ENCODE measurements at regions not wholly inside any gene's neighbourhood (a gene's known extent, or its start where the extent isn't known, plus 50 kb on each side); places are given as distances from the start of the nearest gene placed in this dataset.
"Not testable (repeated sequence)": the region's sequence is repeated elsewhere in the genome, so short reads cannot be mapped to it uniquely, and the experiment has no call there.

GRCh38 chr5:25444697-25445096, 799.9 kb upstream of the CDH10 start:
- no peaks in the 10 kb centered on the region for H3K27me3 ChIP-seq (ENCODE audit: insufficient read depth, low read length, poor library complexity, severe bottlenecking)
- H3K27ac Mint-ChIP-seq, result no peak overlapping the region
- no peaks in the 10 kb centered on the region for H3K36me3 ChIP-seq (ENCODE audit: insufficient read depth, low read length)
- no peaks in the 10 kb centered on the region for H3K36me3 Mint-ChIP-seq
- ChIA-PET CTCF (no interaction called here), POLR2A (no interaction called here)
- no peak overlapping the region for H3K27ac ChIP-seq (ENCODE audit: low read depth, low read length)
- H3K4me3 Mint-ChIP-seq, result no peak overlapping the region
- peaks cover 0 to 2% of the 10 kb centered on the region in 2 donors for H3K27me3 Mint-ChIP-seq
- H3K4me3 ChIP-seq (ENCODE audit: low read length), result no peak overlapping the region
- H3K9me3 Mint-ChIP-seq, result peaks cover 0 to 23% (median 2%) of the 10 kb centered on the region in 5 donors
- no peak for DNase-seq
- H3K4me1 Mint-ChIP-seq, result no peaks in the 10 kb centered on the region
- no peaks in the 10 kb centered on the region for H3K9me3 ChIP-seq (ENCODE audit: low read length)
- no peaks in the 10 kb centered on the region for H3K4me1 ChIP-seq (ENCODE audit: insufficient read depth, low read length)

- H3K36me3 ChIP-seq (ENCODE audit: insufficient read depth, low read length), result no peaks in the 10 kb centered on the region
- ChIA-PET CTCF (no interaction called here), POLR2A (no interaction called here)
- DNase-seq, result no peak
- H3K9me3 ChIP-seq (ENCODE audit: low read length), result no peaks in the 10 kb centered on the region
- Mint-ChIP-seq H3K4me3 (no peak overlapping the region), H3K36me3 (no peaks in the 10 kb centered on the region), H3K27ac (no peak overlapping the region), H3K9me3 (peaks cover 0 to 27% (median 3%) of the 10 kb centered on the region in 5 donors), H3K4me1 (no peaks in the 10 kb centered on the region), H3K27me3 (peaks cover 0 to 2% of the 10 kb centered on the region in 2 donors)
- H3K27me3 ChIP-seq (ENCODE audit: insufficient read depth, low read length, poor library complexity, severe bottlenecking), result no peaks in the 10 kb centered on the region
- H3K4me3 ChIP-seq (ENCODE audit: low read length), result no peak overlapping the region
- H3K27ac ChIP-seq (ENCODE audit: low read depth, low read length), result no peak overlapping the region
- no peaks in the 10 kb centered on the region for H3K4me1 ChIP-seq (ENCODE audit: insufficient read depth, low read length)
These were observed 797.0 kb upstream of the CDH10 start for GRCh38 chr5:25441810-25442209.

- H3K4me3 Mint-ChIP-seq, result no peak overlapping the region
- Histone ChIP-seq H3K27ac (ENCODE audit: low read depth, low read length) (no peak overlapping the region), H3K36me3 (ENCODE audit: insufficient read depth, low read length) (no peaks in the 10 kb centered on the region), H3K27me3 (ENCODE audit: insufficient read depth, low read length, poor library complexity, severe bottlenecking) (no peaks in the 10 kb centered on the region), H3K9me3 (ENCODE audit: low read length) (no peaks in the 10 kb centered on the region), H3K4me3 (ENCODE audit: low read length) (no peak overlapping the region), H3K4me1 (ENCODE audit: insufficient read depth, low read length) (no peaks in the 10 kb centered on the region)
- H3K27me3 Mint-ChIP-seq, result no peaks in the 10 kb centered on the region
- H3K27ac Mint-ChIP-seq, result no peak overlapping the region
- ChIA-PET POLR2A (no interaction called here), CTCF (no interaction called here)
- H3K4me1 Mint-ChIP-seq, result no peaks in the 10 kb centered on the region
- H3K36me3 Mint-ChIP-seq, result no peaks in the 10 kb centered on the region
- no peak for DNase-seq
- peaks cover under 1 to 30% (median 5%) of the 10 kb centered on the region in 5 donors for H3K9me3 Mint-ChIP-seq
These were observed 794.2 kb upstream of the CDH10 start for GRCh38 chr5:25439025-25439424.

- H3K36me3 ChIP-seq (ENCODE audit: insufficient read depth, low read length); H3K27me3 Mint-ChIP-seq; H3K9me3 ChIP-seq (ENCODE audit: low read length); H3K4me3 ChIP-seq (ENCODE audit: low read length); H3K27ac Mint-ChIP-seq; H3K4me1 Mint-ChIP-seq; H3K4me1 ChIP-seq (ENCODE audit: insufficient read depth, low read length); DNase-seq; H3K4me3 Mint-ChIP-seq; H3K36me3 Mint-ChIP-seq; H3K27ac ChIP-seq (ENCODE audit: low read depth, low read length); POLR2A ChIA-PET; H3K27me3 ChIP-seq (ENCODE audit: insufficient read depth, low read length, poor library complexity, severe bottlenecking); CTCF ChIA-PET: not testable (repeated sequence)
- peaks cover 2 to 30% (median 6%) of the 10 kb centered on the region in 5 donors for H3K9me3 Mint-ChIP-seq
These were observed 793.6 kb upstream of the CDH10 start for GRCh38 chr5:25438375-25438774.

GRCh38 chr5:25436452-25436851, 791.7 kb upstream of the CDH10 start:
- no peaks in the 10 kb centered on the region for H3K27me3 ChIP-seq (ENCODE audit: insufficient read depth, low read length, poor library complexity, severe bottlenecking)
- ChIA-PET POLR2A (no interaction called here), CTCF (no interaction called here)
- H3K36me3 ChIP-seq (ENCODE audit: insufficient read depth, low read length), result no peaks in the 10 kb centered on the region
- Mint-ChIP-seq H3K9me3 (peaks cover 2 to 30% (median 6%) of the 10 kb centered on the region in 5 donors), H3K36me3 (no peaks in the 10 kb centered on the region), H3K4me1 (no peaks in the 10 kb centered on the region), H3K27me3 (no peaks in the 10 kb centered on the region), H3K4me3 (no peak overlapping the region), H3K27ac (no peak overlapping the region)
- no peak for DNase-seq
- no peaks in the 10 kb centered on the region for H3K9me3 ChIP-seq (ENCODE audit: low read length)
- H3K4me3 ChIP-seq (ENCODE audit: low read length), result no peak overlapping the region
- H3K4me1 ChIP-seq (ENCODE audit: insufficient read depth, low read length), result no peaks in the 10 kb centered on the region
- H3K27ac ChIP-seq (ENCODE audit: low read depth, low read length), result no peak overlapping the region

DNA sequence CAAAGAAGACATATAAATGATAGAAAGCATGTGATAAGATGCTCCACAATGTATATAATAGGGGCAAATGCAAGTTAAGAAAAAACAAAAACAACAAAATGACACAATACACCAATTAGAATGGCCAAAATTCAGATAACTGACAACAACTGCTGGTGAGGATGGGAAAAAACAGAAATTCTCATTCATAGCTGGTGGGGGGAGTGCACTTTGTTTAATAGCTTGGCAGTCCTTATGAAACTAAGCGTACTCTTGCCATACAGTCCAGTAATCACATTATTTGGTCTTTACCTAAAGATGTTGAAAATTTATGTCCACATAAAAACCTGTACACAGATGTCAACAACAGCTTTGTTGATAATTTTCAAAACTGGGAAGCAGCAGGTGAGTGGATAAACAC, 791.1 kb upstream of the CDH10 start:
- H3K27ac Mint-ChIP-seq, result no peak overlapping the region
- ChIA-PET CTCF (no interaction called here), POLR2A (no interaction called here)
- Histone ChIP-seq H3K4me1 (ENCODE audit: insufficient read depth, low read length) (no peaks in the 10 kb centered on the region), H3K9me3 (ENCODE audit: low read length) (no peaks in the 10 kb centered on the region), H3K4me3 (ENCODE audit: low read length) (no peak overlapping the region), H3K27ac (ENCODE audit: low read depth, low read length) (no peak overlapping the region), H3K27me3 (ENCODE audit: insufficient read depth, low read length, poor library complexity, severe bottlenecking) (no peaks in the 10 kb centered on the region), H3K36me3 (ENCODE audit: insufficient read depth, low read length) (no peaks in the 10 kb centered on the region)
- no peak overlapping the region for H3K4me3 Mint-ChIP-seq
- H3K27me3 Mint-ChIP-seq, result no peaks in the 10 kb centered on the region
- no peaks in the 10 kb centered on the region for H3K4me1 Mint-ChIP-seq
- H3K36me3 Mint-ChIP-seq, result no peaks in the 10 kb centered on the region
- DNase-seq, result no peak
- H3K9me3 Mint-ChIP-seq, result peaks cover 2 to 30% (median 6%) of the 10 kb centered on the region in 5 donors

DNA sequence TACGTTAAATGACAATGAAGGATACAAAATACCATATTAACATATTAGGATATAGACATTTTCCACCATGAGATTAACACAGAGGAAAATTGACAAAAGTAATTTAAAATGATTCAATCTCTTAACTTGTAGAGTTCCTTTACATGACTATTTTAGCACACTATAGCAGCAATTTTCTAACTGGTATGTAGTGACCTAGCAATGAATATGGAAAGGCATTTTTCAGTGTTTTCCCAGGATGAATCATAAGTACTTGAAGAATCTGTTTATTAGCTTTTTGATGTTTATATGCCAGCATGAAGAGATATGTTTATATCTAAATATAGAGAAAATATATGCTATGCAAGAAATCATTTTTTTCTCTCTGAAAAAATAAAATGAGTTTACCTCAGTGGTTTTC, 782.5 kb upstream of the CDH10 start:
- H3K4me1 ChIP-seq (ENCODE audit: insufficient read depth, low read length), result no peaks in the 10 kb centered on the region
- no peak overlapping the region for H3K4me3 ChIP-seq (ENCODE audit: low read length)
- Mint-ChIP-seq H3K27ac (no peak overlapping the region), H3K4me1 (no peaks in the 10 kb centered on the region), H3K36me3 (no peaks in the 10 kb centered on the region), H3K4me3 (no peak overlapping the region), H3K9me3 (peaks cover 2 to 11% (median 3%) of the 10 kb centered on the region in 5 donors), H3K27me3 (no peaks in the 10 kb centered on the region)
- ChIA-PET CTCF (no interaction called here), POLR2A (no interaction called here)
- H3K9me3 ChIP-seq (ENCODE audit: low read length), result peaks cover 3% of the 10 kb centered on the region
- no peaks in the 10 kb centered on the region for H3K27me3 ChIP-seq (ENCODE audit: insufficient read depth, low read length, poor library complexity, severe bottlenecking)
- H3K36me3 ChIP-seq (ENCODE audit: insufficient read depth, low read length), result no peaks in the 10 kb centered on the region
- no peak for DNase-seq
- H3K27ac ChIP-seq (ENCODE audit: low read depth, low read length), result no peak overlapping the region

DNA sequence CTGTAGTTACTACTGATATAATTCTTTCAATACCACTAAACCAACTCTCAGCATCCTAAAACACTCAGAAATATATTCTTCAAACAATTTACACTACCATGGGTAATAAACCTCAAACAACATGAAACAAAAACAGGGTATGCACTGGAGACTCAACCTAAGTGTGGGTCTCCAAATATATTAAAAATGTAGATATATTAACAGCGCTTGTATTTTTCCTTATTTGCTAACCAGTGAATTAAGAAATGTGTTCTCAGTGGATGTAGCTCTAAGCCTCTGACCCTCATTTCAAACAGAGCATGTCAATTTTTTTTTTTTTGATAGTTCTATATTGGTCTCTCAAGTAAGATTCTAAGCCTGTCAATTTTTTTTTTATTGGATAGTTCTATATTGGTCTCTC, 778.5 kb upstream of the CDH10 start:
- H3K27me3 ChIP-seq (ENCODE audit: insufficient read depth, low read length, poor library complexity, severe bottlenecking), result no peaks in the 10 kb centered on the region
- H3K4me3 ChIP-seq (ENCODE audit: low read length), result no peak overlapping the region
- Mint-ChIP-seq H3K4me3 (no peak overlapping the region), H3K4me1 (no peaks in the 10 kb centered on the region), H3K27me3 (no peaks in the 10 kb centered on the region), H3K9me3 (peaks cover 2 to 13% (median 3%) of the 10 kb centered on the region in 5 donors), H3K27ac (no peak overlapping the region), H3K36me3 (no peaks in the 10 kb centered on the region)
- H3K27ac ChIP-seq (ENCODE audit: low read depth, low read length), result no peak overlapping the region
- peaks cover 3% of the 10 kb centered on the region for H3K9me3 ChIP-seq (ENCODE audit: low read length)
- ChIA-PET CTCF (no interaction called here), POLR2A (no interaction called here)
- no peaks in the 10 kb centered on the region for H3K36me3 ChIP-seq (ENCODE audit: insufficient read depth, low read length)
- no peaks in the 10 kb centered on the region for H3K4me1 ChIP-seq (ENCODE audit: insufficient read depth, low read length)
- no peak for DNase-seq

GRCh38 chr5:25419684-25420083, 774.9 kb upstream of the CDH10 start:
- ChIA-PET POLR2A (no interaction called here), CTCF (no interaction called here)
- H3K9me3 ChIP-seq (ENCODE audit: low read length), result no peaks in the 10 kb centered on the region
- H3K27ac ChIP-seq (ENCODE audit: low read depth, low read length), result no peak overlapping the region
- no peak for DNase-seq
- no peaks in the 10 kb centered on the region for H3K36me3 Mint-ChIP-seq
- H3K4me1 Mint-ChIP-seq, result no peaks in the 10 kb centered on the region
- no peaks in the 10 kb centered on the region for H3K27me3 ChIP-seq (ENCODE audit: insufficient read depth, low read length, poor library complexity, severe bottlenecking)
- no peak overlapping the region for H3K4me3 ChIP-seq (ENCODE audit: low read length)
- no peaks in the 10 kb centered on the region for H3K4me1 ChIP-seq (ENCODE audit: insufficient read depth, low read length)
- no peaks in the 10 kb centered on the region for H3K27me3 Mint-ChIP-seq
- no peak overlapping the region for H3K4me3 Mint-ChIP-seq
- no peak overlapping the region for H3K27ac Mint-ChIP-seq
- no peaks in the 10 kb centered on the region for H3K36me3 ChIP-seq (ENCODE audit: insufficient read depth, low read length)
- H3K9me3 Mint-ChIP-seq, result peaks cover 2 to 17% (median 6%) of the 10 kb centered on the region in 5 donors
